ENCODE measurements at regions not wholly inside any gene's neighbourhood (a gene's known extent, or its start where the extent isn't known, plus 50 kb on each side); places are given as distances from the start of the nearest gene placed in this dataset.

- Histone ChIP-seq H3K27me3 (ENCODE audit: insufficient read depth, low read length) (no peaks in the 10 kb centered on the region), H3K27ac (ENCODE audit: low read depth, low read length) (no peak overlapping the region), H3K36me3 (ENCODE audit: insufficient read depth, low read length) (no peaks in the 10 kb centered on the region), H3K9ac (ENCODE audit: low read depth, low read length) (no peak overlapping the region), H3K4me3 (ENCODE audit: low read length) (no peak overlapping the region), H3K9me3 (ENCODE audit: insufficient read depth, low read depth, low read length) (no peaks in the 10 kb centered on the region), H3K4me1 (ENCODE audit: insufficient read depth, low read length) (0 out of 2 replicates have a peak, but pooled peaks cover 3% of the 10 kb centered on the region)
- WGBS, result 92% methylated on average over 5 of the region's 5 CpGs
These were observed 118.3 kb upstream of the RCN1 start for GRCh38 chr11:31972623-31973022.

- no peaks in the 10 kb centered on the region for H3K9me3 ChIP-seq (ENCODE audit: insufficient read depth, low read depth, low read length)
- WGBS, result 95% methylated on average over 6 of the region's 6 CpGs
These were observed 121.5 kb upstream of the RCN1 start for GRCh38 chr11:31969359-31969702.

GRCh38 chr11:31968461-31969358 is 122.2 kb upstream of the RCN1 start:
- Histone ChIP-seq H3K27me3 (ENCODE audit: insufficient read depth, low read length) (no peaks in the 10 kb centered on the region), H3K4me1 (ENCODE audit: insufficient read depth, low read length) (no peaks in the 10 kb centered on the region), H3K36me3 (ENCODE audit: insufficient read depth, low read length) (no peaks in the 10 kb centered on the region), H3K9ac (ENCODE audit: low read depth, low read length) (no peak overlapping the region), H3K9me3 (ENCODE audit: insufficient read depth, low read depth, low read length) (no peaks in the 10 kb centered on the region), H3K27ac (ENCODE audit: low read depth, low read length) (no peak overlapping the region), H3K4me3 (ENCODE audit: low read length) (no peak overlapping the region)
- WGBS, result 95% methylated on average over 12 of the region's 13 CpGs

More at GRCh38 chr11:31969359-31969702, 121.5 kb upstream of the RCN1 start:
- Histone ChIP-seq H3K27ac (ENCODE audit: low read depth, low read length) (no peak overlapping the region), H3K9ac (ENCODE audit: low read depth, low read length) (no peak overlapping the region), H3K36me3 (ENCODE audit: insufficient read depth, low read length) (no peaks in the 10 kb centered on the region), H3K4me1 (ENCODE audit: insufficient read depth, low read length) (no peaks in the 10 kb centered on the region), H3K4me3 (ENCODE audit: low read length) (no peak overlapping the region), H3K27me3 (ENCODE audit: insufficient read depth, low read length) (no peaks in the 10 kb centered on the region)

DNA sequence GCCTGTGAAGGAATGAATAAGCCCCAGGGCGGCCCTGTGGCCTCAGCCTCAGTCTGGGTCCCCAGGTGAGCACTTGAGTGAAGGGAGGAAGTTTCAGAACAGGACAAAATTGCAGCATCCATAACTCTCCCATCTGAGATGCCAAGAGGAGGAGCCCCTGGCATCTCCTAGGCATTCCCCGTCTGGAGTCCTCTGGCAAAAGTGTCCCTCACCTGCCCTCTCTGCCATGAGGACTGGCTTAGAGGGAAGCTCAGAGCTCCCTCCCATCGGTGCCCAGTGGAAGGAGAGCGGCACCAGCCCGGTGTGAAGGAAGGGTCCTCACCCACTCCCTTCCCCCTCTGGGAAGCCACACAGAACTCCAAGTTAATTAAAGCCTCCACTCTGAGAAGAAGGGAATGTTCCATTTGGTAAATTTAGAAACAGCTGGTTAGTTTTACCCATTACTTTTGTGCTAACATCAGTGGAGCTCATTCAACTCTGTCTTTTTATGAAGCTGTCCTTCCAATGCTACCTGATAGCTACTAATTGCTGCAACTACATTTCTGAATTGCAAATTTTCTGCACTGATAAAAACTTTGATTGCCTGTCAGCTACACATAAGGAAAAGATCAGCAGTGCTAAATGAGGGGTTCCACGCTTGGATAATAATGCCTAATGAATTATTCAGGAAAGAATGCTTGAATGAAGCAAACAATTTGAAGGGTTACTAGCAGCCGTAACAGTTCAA is 123.3 kb upstream of the RCN1 start:
- no peak overlapping the region for H3K4me3 ChIP-seq (ENCODE audit: low read length)
- no peak overlapping the region for H3K27ac ChIP-seq (ENCODE audit: low read depth, low read length)
- H3K27me3 ChIP-seq (ENCODE audit: insufficient read depth, low read length), result no peaks in the 10 kb centered on the region
- no peaks in the 10 kb centered on the region for H3K4me1 ChIP-seq (ENCODE audit: insufficient read depth, low read length)
- WGBS, result 88% methylated on average over 6 of the region's 7 CpGs
- no peak overlapping the region for H3K9ac ChIP-seq (ENCODE audit: low read depth, low read length)
- no peaks in the 10 kb centered on the region for H3K36me3 ChIP-seq (ENCODE audit: insufficient read depth, low read length)
- H3K9me3 ChIP-seq (ENCODE audit: insufficient read depth, low read depth, low read length), result no peaks in the 10 kb centered on the region

GRCh38 chr11:31966846-31967245 is 124.0 kb upstream of the RCN1 start:
- 93% methylated on average over 9 of the region's 9 CpGs for WGBS
- no peaks in the 10 kb centered on the region for H3K36me3 ChIP-seq (ENCODE audit: insufficient read depth, low read length)
- no peak overlapping the region for H3K9ac ChIP-seq (ENCODE audit: low read depth, low read length)
- no peak overlapping the region for H3K27ac ChIP-seq (ENCODE audit: low read depth, low read length)
- no peak overlapping the region for H3K4me3 ChIP-seq (ENCODE audit: low read length)
- H3K27me3 ChIP-seq (ENCODE audit: insufficient read depth, low read length), result no peaks in the 10 kb centered on the region
- no peaks in the 10 kb centered on the region for H3K4me1 ChIP-seq (ENCODE audit: insufficient read depth, low read length)
- no peaks in the 10 kb centered on the region for H3K9me3 ChIP-seq (ENCODE audit: insufficient read depth, low read depth, low read length)

- no peak overlapping the region for H3K4me3 ChIP-seq (ENCODE audit: low read length)
- WGBS, result 62% methylated on average over 3 of the region's 3 CpGs
These were observed 126.7 kb upstream of the RCN1 start for GRCh38 chr11:31964181-31964580.

GRCh38 chr11:31960126-31960525 is 130.7 kb upstream of the RCN1 start:
- H3K9me3 ChIP-seq (ENCODE audit: insufficient read depth, low read depth, low read length), result no peaks in the 10 kb centered on the region
- WGBS, result 65% methylated on average over 2 of the region's 4 CpGs
- H3K4me1 ChIP-seq (ENCODE audit: insufficient read depth, low read length), result peaks cover 9% of the 10 kb centered on the region; the same call in 1 of the 2 replicates
- no peak overlapping the region for H3K27ac ChIP-seq (ENCODE audit: low read depth, low read length)
- H3K4me3 ChIP-seq (ENCODE audit: low read length), result no peak overlapping the region
- H3K36me3 ChIP-seq (ENCODE audit: insufficient read depth, low read length), result no peaks in the 10 kb centered on the region
- H3K27me3 ChIP-seq (ENCODE audit: insufficient read depth, low read length), result peaks cover 4% of the 10 kb centered on the region; the same call in 1 of the 2 replicates
- no peak overlapping the region for H3K9ac ChIP-seq (ENCODE audit: low read depth, low read length)

More at GRCh38 chr11:31964181-31964580, 126.7 kb upstream of the RCN1 start:
- Histone ChIP-seq H3K27ac (ENCODE audit: low read depth, low read length) (no peak overlapping the region), H3K4me1 (ENCODE audit: insufficient read depth, low read length) (peaks cover 7% of the 10 kb centered on the region; the same call in 1 of the 2 replicates), H3K9ac (ENCODE audit: low read depth, low read length) (no peak overlapping the region), H3K36me3 (ENCODE audit: insufficient read depth, low read length) (no peaks in the 10 kb centered on the region), H3K9me3 (ENCODE audit: insufficient read depth, low read depth, low read length) (no peaks in the 10 kb centered on the region), H3K27me3 (ENCODE audit: insufficient read depth, low read length) (no peaks in the 10 kb centered on the region)

DNA sequence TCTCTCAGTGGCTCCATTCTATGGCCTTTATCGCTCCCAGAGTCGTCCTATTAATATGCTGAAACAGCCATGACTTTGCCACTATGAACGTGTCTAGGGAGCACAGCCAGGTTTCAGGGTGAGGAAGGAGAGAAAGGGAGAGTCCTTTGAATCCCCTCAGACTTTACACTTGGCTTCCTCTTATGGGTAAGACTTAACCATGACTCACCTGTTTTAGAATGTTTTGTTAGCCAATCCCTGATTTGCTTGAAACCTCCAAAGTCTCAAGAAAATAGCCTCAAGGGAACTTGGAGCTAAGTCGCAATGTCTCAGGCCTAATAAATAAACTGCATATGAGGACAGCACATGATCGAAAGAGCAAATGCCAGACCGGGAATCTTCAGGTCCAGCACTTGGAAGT is 131.2 kb upstream of the RCN1 start:
- Histone ChIP-seq H3K36me3 (ENCODE audit: insufficient read depth, low read length) (no peaks in the 10 kb centered on the region), H3K27me3 (ENCODE audit: insufficient read depth, low read length) (peaks cover 4% of the 10 kb centered on the region; the same call in 1 of the 2 replicates), H3K4me3 (ENCODE audit: low read length) (no peak overlapping the region), H3K9ac (ENCODE audit: low read depth, low read length) (no peak overlapping the region), H3K9me3 (ENCODE audit: insufficient read depth, low read depth, low read length) (no peaks in the 10 kb centered on the region), H3K4me1 (ENCODE audit: insufficient read depth, low read length) (peaks cover 9% of the 10 kb centered on the region; the same call in 1 of the 2 replicates), H3K27ac (ENCODE audit: low read depth, low read length) (no peak overlapping the region)
- WGBS, result 75% methylated on average over 6 of the region's 6 CpGs

GRCh38 chr11:31958076-31958735 is 132.7 kb upstream of the RCN1 start:
- Histone ChIP-seq H3K27me3 (ENCODE audit: insufficient read depth, low read length) (peaks cover 4% of the 10 kb centered on the region; the same call in 1 of the 2 replicates), H3K4me1 (ENCODE audit: insufficient read depth, low read length) (peaks cover 9% of the 10 kb centered on the region; the same call in 1 of the 2 replicates), H3K9ac (ENCODE audit: low read depth, low read length) (no peak overlapping the region), H3K9me3 (ENCODE audit: insufficient read depth, low read depth, low read length) (no peaks in the 10 kb centered on the region), H3K27ac (ENCODE audit: low read depth, low read length) (no peak overlapping the region), H3K36me3 (ENCODE audit: insufficient read depth, low read length) (no peaks in the 10 kb centered on the region), H3K4me3 (ENCODE audit: low read length) (no peak overlapping the region)
- WGBS, result 31% methylated on average over 15 of the region's 15 CpGs

GRCh38 chr11:31957674-31958073 is 133.2 kb upstream of the RCN1 start:
- Histone ChIP-seq H3K27ac (ENCODE audit: low read depth, low read length) (no peak overlapping the region), H3K4me3 (ENCODE audit: low read length) (no peak overlapping the region), H3K9me3 (ENCODE audit: insufficient read depth, low read depth, low read length) (no peaks in the 10 kb centered on the region), H3K4me1 (ENCODE audit: insufficient read depth, low read length) (peaks cover 9% of the 10 kb centered on the region; the same call in 1 of the 2 replicates), H3K9ac (ENCODE audit: low read depth, low read length) (no peak overlapping the region), H3K27me3 (ENCODE audit: insufficient read depth, low read length) (peaks cover 4% of the 10 kb centered on the region; the same call in 1 of the 2 replicates), H3K36me3 (ENCODE audit: insufficient read depth, low read length) (no peaks in the 10 kb centered on the region)
- 82% methylated on average over 7 of the region's 7 CpGs for WGBS

DNA sequence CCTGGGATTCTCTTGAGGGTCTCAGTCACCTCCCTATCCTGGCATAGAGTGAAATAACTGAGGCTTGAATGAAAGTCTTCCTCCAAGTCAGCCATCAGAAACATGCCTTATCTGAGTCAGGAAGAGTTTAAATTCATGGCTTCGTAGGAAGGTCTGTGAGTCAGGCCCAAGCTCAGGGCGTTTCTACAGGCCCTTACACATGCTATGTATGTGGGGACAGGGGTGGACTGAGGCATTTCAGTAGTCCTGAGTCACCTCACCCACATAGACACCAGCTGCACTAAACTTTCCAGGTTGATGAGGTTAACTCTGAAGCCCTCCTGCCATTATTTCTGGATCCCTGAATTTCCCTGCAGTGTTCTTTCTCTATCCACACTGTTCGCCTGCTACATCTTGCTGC is 134.6 kb upstream of the RCN1 start:
- Histone ChIP-seq H3K4me1 (ENCODE audit: insufficient read depth, low read length) (peaks cover 9% of the 10 kb centered on the region; the same call in 1 of the 2 replicates), H3K27ac (ENCODE audit: low read depth, low read length) (no peak overlapping the region), H3K9me3 (ENCODE audit: insufficient read depth, low read depth, low read length) (no peaks in the 10 kb centered on the region), H3K4me3 (ENCODE audit: low read length) (no peak overlapping the region), H3K36me3 (ENCODE audit: insufficient read depth, low read length) (no peaks in the 10 kb centered on the region), H3K9ac (ENCODE audit: low read depth, low read length) (no peak overlapping the region), H3K27me3 (ENCODE audit: insufficient read depth, low read length) (peaks cover 4% of the 10 kb centered on the region; the same call in 1 of the 2 replicates)
- WGBS, result 81% methylated on average over 3 of the region's 3 CpGs
